ENCODE measurements at regions not wholly inside any gene's neighbourhood (a gene's known extent, or its start where the extent isn't known, plus 50 kb on each side); places are given as distances from the start of the nearest gene placed in this dataset.

- no peaks in the 10 kb centered on the region for H3K4me1 ChIP-seq
- H3K79me2 ChIP-seq, result no peaks in the 10 kb centered on the region
- H3K9ac ChIP-seq, result no peak overlapping the region
- no peak overlapping the region for H3K27ac ChIP-seq
- no peak overlapping the region for H3K4me3 ChIP-seq (ENCODE audit: low read depth, low read length)
- H3K9me3 ChIP-seq (ENCODE audit: control insufficient read depth, low read length), result no peaks in the 10 kb centered on the region
- no peaks in the 10 kb centered on the region for H3K36me3 ChIP-seq (ENCODE audit: control insufficient read depth, insufficient read depth, low read length)
- no peaks in the 10 kb centered on the region for H3K27me3 ChIP-seq (ENCODE audit: control insufficient read depth, insufficient read depth, low read length)
- H2AFZ ChIP-seq, result no peak overlapping the region
- H3K4me2 ChIP-seq (ENCODE audit: low read length), result no peak overlapping the region
- TF ChIP-seq CTCF (IDR thresholded peaks at IDR 0.05), result no peak
These were observed 615.7 kb downstream of the TBL1XR1 start for GRCh38 chr3:176581589-176581988.

- no peaks in the 10 kb centered on the region for H3K4me1 ChIP-seq
- H3K4me2 ChIP-seq (ENCODE audit: low read length), result no peak overlapping the region
- H3K27ac ChIP-seq, result no peak overlapping the region
- H3K4me3 ChIP-seq (ENCODE audit: low read depth, low read length), result no peak overlapping the region
- no peak overlapping the region for H3K9ac ChIP-seq
- H2AFZ ChIP-seq, result no peak overlapping the region
- H3K27me3 ChIP-seq (ENCODE audit: control insufficient read depth, insufficient read depth, low read length), result no peaks in the 10 kb centered on the region
- no peaks in the 10 kb centered on the region for H3K79me2 ChIP-seq
- H3K36me3 ChIP-seq (ENCODE audit: control insufficient read depth, insufficient read depth, low read length), result no peaks in the 10 kb centered on the region
- no peaks in the 10 kb centered on the region for H3K9me3 ChIP-seq (ENCODE audit: control insufficient read depth, low read length)
- TF ChIP-seq CTCF (IDR thresholded peaks at IDR 0.05), result no peak
These were observed 617.5 kb downstream of the TBL1XR1 start for GRCh38 chr3:176579711-176580185.

- Histone ChIP-seq H3K4me1 (no peaks in the 10 kb centered on the region), H3K4me3 (ENCODE audit: low read depth, low read length) (no peak overlapping the region), H3K27ac (no peak overlapping the region), H3K79me2 (no peaks in the 10 kb centered on the region), H3K27me3 (ENCODE audit: control insufficient read depth, insufficient read depth, low read length) (no peaks in the 10 kb centered on the region), H3K4me2 (ENCODE audit: low read length) (no peak overlapping the region), H3K9ac (no peak overlapping the region), H3K36me3 (ENCODE audit: control insufficient read depth, insufficient read depth, low read length) (no peaks in the 10 kb centered on the region), H2AFZ (no peak overlapping the region), H3K9me3 (ENCODE audit: control insufficient read depth, low read length) (no peaks in the 10 kb centered on the region)
- no peak for TF ChIP-seq CTCF (IDR thresholded peaks at IDR 0.05)
These were observed 619.0 kb downstream of the TBL1XR1 start for GRCh38 chr3:176578316-176578715.

GRCh38 chr3:176577447-176577846, 619.8 kb downstream of the TBL1XR1 start:
- H3K36me3 ChIP-seq (ENCODE audit: control insufficient read depth, insufficient read depth, low read length), result no peaks in the 10 kb centered on the region
- H3K9me3 ChIP-seq (ENCODE audit: control insufficient read depth, low read length), result no peaks in the 10 kb centered on the region
- no peak overlapping the region for H3K9ac ChIP-seq
- H3K27ac ChIP-seq, result no peak overlapping the region
- H2AFZ ChIP-seq, result no peak overlapping the region
- no peak overlapping the region for H3K4me2 ChIP-seq (ENCODE audit: low read length)
- H3K27me3 ChIP-seq (ENCODE audit: control insufficient read depth, insufficient read depth, low read length), result no peaks in the 10 kb centered on the region
- H3K4me1 ChIP-seq, result no peaks in the 10 kb centered on the region
- no peak overlapping the region for H3K4me3 ChIP-seq (ENCODE audit: low read depth, low read length)
- no peaks in the 10 kb centered on the region for H3K79me2 ChIP-seq
- no peak for TF ChIP-seq CTCF (IDR thresholded peaks at IDR 0.05)

GRCh38 chr3:176574786-176575185, 622.5 kb downstream of the TBL1XR1 start:
- Histone ChIP-seq H3K9me3 (ENCODE audit: control insufficient read depth, low read length) (no peaks in the 10 kb centered on the region), H3K27me3 (ENCODE audit: control insufficient read depth, insufficient read depth, low read length) (no peaks in the 10 kb centered on the region), H3K27ac (no peak overlapping the region), H2AFZ (no peak overlapping the region), H3K79me2 (no peaks in the 10 kb centered on the region), H3K4me1 (no peaks in the 10 kb centered on the region), H3K9ac (no peak overlapping the region), H3K4me2 (ENCODE audit: low read length) (no peak overlapping the region), H3K36me3 (ENCODE audit: control insufficient read depth, insufficient read depth, low read length) (no peaks in the 10 kb centered on the region), H3K4me3 (ENCODE audit: low read depth, low read length) (no peak overlapping the region)
- no peak for TF ChIP-seq CTCF (IDR thresholded peaks at IDR 0.05)

All from parathyroid adenoma (tissue), 2 donors.